ENCODE measurements at regions not wholly inside any gene's neighbourhood (a gene's known extent, or its start where the extent isn't known, plus 50 kb on each side); places are given as distances from the start of the nearest gene placed in this dataset.

- no peak overlapping the region for H3K4me3 ChIP-seq (ENCODE audit: low read length)
- TF ChIP-seq CTCF (IDR thresholded peaks at IDR 0.05; ENCODE audit: insufficient read depth, low read depth, low read length, missing control alignments): no peak
- DNase-seq (ENCODE audit: low read depth): no peak
These were observed 436.8 kb upstream of the CNTN4 start for GRCh38 chr3:1661839-1662238.

- DNase-seq (ENCODE audit: low read depth): no peak
- TF ChIP-seq CTCF (IDR thresholded peaks at IDR 0.05; ENCODE audit: insufficient read depth, low read depth, low read length, missing control alignments): no peak
- no peak overlapping the region for H3K4me3 ChIP-seq (ENCODE audit: low read length)
These were observed 434.4 kb upstream of the CNTN4 start for GRCh38 chr3:1664266-1664665.

GRCh38 chr3:1666865-1667264 lies 431.8 kb upstream of the CNTN4 start:
- DNase-seq (ENCODE audit: low read depth): no peak

GRCh38 chr3:1677576-1678156 lies 421.0 kb upstream of the CNTN4 start:
- DNase-seq (ENCODE audit: low read depth): no peak
- no peak for TF ChIP-seq CTCF (IDR thresholded peaks at IDR 0.05; ENCODE audit: insufficient read depth, low read depth, low read length, missing control alignments)
- H3K4me3 ChIP-seq (ENCODE audit: low read length): no peak overlapping the region

More at GRCh38 chr3:1666865-1667264, 431.8 kb upstream of the CNTN4 start:
- no peak overlapping the region for H3K4me3 ChIP-seq (ENCODE audit: low read length)
- TF ChIP-seq CTCF (IDR thresholded peaks at IDR 0.05; ENCODE audit: insufficient read depth, low read depth, low read length, missing control alignments): no peak

- no peak for DNase-seq (ENCODE audit: low read depth)
- no peak for TF ChIP-seq CTCF (IDR thresholded peaks at IDR 0.05; ENCODE audit: insufficient read depth, low read depth, low read length, missing control alignments)
- no peak overlapping the region for H3K4me3 ChIP-seq (ENCODE audit: low read length)
These were observed 406.2 kb upstream of the CNTN4 start for GRCh38 chr3:1692428-1692827.

GRCh38 chr3:1693145-1693544 lies 405.5 kb upstream of the CNTN4 start:
- H3K4me3 ChIP-seq (ENCODE audit: low read length): no peak overlapping the region
- DNase-seq (ENCODE audit: low read depth): no peak
- no peak for TF ChIP-seq CTCF (IDR thresholded peaks at IDR 0.05; ENCODE audit: insufficient read depth, low read depth, low read length, missing control alignments)

- no peak for TF ChIP-seq CTCF (IDR thresholded peaks at IDR 0.05; ENCODE audit: insufficient read depth, low read depth, low read length, missing control alignments)
- H3K4me3 ChIP-seq (ENCODE audit: low read length): no peak overlapping the region
- DNase-seq (ENCODE audit: low read depth): no peak
These were observed 401.9 kb upstream of the CNTN4 start for GRCh38 chr3:1696669-1697275.
